ENCODE measurements at regions not wholly inside any gene's neighbourhood (a gene's known extent, or its start where the extent isn't known, plus 50 kb on each side); places are given as distances from the start of the nearest gene placed in this dataset.
"Not testable (repeated sequence)": the region's sequence is repeated elsewhere in the genome, so short reads cannot be mapped to it uniquely, and the experiment has no call there.

DNA sequence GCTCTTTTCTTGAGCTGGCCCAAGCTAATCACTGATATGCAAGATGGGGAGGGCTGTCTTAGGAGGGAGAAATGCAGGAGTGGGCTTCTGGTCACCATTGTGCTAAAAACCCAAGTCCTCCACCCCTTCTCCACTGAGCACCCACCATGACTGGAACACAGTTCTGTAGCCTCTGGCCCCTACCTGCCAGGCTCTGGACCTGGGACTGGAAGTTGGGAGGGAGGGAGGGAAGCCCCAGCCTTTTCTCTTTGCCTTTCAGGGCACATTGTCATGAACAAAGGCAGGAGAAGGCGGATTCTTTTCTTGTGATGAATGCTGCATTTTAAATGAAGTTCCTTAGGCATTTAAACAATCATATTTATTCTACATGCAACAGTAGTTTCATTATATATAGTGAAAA lies 559.1 kb upstream of the TRPC7 start:
- no peak for DNase-seq

- no peak for DNase-seq
These were observed 545.3 kb upstream of the TRPC7 start for GRCh38 chr5:136910625-136911024.

- DNase-seq: no peak
These were observed 544.6 kb upstream of the TRPC7 start for GRCh38 chr5:136909906-136910305.

DNA sequence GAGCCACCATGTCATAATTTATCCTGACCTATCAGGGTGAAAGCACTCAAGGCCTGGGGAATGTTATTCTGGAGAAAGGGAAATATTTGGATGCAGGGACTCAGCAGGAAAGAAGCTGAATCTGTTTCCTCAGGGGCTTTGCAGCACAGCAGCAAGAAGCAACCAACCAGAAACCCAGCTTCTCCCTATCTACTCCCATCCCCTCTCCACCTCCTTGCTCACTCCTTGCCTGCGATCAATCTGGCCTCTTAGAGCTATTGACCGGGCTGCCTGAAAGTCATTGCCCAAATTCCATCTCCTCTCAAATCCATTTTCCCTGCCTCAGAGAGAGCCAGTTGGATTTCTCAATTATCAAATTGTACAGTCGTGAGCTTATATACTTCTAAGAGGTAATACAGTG lies 542.0 kb upstream of the TRPC7 start:
- DNase-seq: no peak

DNA sequence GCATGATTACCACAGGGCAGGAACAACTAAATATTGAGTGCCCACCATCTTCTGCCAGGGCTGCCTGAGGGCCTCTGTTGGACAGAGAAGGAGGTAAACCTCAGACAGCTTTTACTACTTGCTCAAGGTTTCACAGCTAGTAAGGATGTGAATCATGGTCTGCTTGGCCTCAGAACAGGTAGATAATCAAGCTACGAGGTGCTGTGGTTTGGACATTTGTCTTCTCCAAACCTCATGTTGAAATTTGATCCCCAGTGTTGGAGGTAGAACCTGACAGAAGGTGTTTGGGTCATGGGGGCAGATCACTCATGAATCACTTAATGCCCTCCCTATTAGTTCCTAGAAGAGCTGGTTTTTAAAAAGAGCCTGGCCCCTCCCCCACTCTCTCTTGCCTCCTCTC lies 541.2 kb upstream of the TRPC7 start:
- DNase-seq: no peak

- no peak for DNase-seq
These were observed 540.2 kb upstream of the TRPC7 start for GRCh38 chr5:136905571-136905970.

DNA sequence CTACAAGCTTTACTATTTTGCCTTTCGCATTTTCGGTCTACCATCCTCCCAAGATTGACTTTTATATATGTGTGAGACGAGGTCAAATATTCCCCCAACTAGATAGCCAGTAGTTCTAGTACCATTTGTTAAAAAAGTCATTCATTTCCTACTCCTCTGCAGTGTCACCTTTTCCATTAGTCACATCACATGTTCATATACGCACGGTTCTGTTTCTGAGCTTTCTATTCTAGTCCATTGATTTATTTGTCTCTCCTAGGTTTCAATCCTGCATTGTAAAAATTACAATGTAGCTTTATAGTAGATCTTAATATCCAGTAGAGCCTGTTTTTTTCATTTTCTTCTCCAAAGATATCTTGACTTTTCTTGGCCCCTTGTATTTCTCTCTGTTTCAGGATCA lies 528.7 kb upstream of the TRPC7 start:
- DNase-seq: no peak

DNA sequence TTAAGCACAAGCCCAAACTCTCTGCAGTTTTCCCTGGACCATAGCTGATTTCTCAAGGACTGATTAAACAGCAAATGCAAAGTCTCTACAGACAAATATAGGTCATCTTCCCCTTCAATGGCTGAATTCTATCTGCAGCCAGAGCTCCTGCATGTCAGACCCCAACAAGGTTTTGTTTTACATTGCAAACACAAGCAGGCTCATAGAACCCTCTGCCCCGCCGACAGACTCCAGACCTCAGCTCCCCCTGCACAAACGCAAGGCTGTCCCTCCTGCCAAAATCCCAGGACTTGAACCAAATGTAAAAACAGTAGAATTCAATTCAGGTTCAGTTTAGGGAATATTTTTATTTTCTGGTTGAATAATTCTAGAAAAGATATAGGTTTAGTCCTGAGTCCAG lies 526.7 kb upstream of the TRPC7 start:
- DNase-seq: no peak

- DNase-seq: no peak
These were observed 526.0 kb upstream of the TRPC7 start for GRCh38 chr5:136891175-136891972.

DNA sequence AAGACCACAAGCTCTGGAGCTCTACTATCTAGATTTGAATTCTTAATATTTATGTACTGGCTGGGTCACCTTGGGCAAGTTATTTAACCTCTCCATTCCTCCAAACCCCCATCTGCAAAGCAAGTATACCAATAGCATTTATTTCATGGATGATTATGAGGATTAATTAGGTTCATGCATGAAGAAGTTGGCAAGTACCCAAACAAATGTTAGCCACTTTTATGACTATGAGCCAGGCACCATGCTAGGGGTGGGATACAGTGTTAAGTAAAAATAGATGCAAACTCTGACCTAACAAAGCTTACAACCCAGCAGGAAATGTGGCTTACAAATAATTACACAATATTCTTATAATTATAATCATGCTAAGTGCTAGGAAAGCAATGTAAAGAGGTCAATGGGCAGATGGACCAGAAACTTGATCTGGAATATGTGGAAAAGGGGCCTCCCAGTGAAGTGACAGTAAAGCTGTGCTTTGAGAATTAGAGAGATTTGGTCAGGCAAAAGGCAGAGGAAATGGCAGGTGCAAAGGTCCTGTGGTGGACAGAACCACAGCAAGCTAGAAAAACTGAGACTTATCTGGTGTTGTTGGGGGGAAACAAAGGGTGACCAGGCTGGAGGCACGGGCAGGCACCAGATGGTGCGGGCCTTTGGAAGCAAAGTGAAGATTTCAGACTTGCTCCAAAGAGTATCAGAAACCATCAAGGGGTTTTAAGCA lies 525.2 kb upstream of the TRPC7 start:
- no peak for DNase-seq

GRCh38 chr5:136886608-136887007 lies 521.3 kb upstream of the TRPC7 start:
- no peak for DNase-seq

- DNase-seq: no peak
These were observed 499.6 kb upstream of the TRPC7 start for GRCh38 chr5:136864960-136865359.

DNA sequence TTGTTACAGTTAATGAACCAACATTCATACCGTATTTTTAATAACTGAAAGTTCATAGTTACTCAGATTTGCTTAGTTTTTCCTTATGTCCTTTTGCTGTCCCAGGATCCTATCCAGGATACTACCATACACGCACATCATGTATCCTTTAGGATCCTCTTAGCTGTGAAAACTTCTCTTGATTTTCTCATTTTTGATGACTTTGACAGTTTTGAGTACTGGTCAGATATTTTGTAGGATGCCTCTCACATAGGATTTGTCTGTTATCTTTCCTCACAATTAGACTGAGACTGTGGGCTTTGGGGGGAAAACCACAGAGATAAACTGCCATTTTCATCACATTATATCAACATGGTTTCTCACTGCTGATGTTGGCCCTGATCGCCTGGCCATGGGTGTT lies 491.3 kb upstream of the TRPC7 start:
- DNase-seq: no peak

DNA sequence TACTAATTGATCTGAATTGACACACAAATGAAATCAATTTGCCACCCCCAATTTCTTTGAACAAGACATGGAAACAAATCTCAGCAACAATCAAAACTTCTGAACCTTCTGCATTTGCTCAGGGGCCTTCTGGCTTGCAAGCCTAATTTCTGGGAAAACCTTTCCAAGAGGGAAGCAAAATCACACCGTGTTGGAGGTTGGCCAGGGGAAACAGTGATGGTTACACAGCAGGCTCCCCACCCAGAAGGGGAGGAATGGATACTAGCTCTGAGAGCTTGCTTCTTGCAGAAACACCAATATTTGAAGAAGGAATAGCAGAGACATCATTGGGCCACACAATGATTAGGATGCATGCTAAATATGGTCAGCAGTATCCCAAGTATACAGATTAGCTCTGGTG lies 488.6 kb upstream of the TRPC7 start:
- no peak for DNase-seq

- DNase-seq: no peak
These were observed 475.3 kb upstream of the TRPC7 start for GRCh38 chr5:136840601-136841000.

DNA sequence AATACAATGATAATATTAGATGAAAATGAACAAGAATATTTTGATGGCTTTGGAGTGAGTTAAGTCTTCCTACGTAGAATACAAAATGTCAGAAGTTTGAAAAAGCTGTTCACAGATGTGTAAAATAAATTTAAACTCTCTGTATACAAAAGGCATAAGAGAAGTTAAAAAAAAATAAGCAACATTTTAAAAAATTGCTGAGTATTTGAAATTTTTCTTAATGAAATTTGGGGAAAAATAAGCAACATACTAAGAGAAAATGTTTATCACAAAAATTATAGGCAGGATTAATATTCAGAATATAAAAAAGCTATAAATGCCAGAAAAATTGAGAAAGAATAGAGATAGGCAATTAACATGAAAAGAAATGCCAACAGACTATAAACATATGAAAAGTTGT lies 470.7 kb upstream of the TRPC7 start:
- no peak for DNase-seq

GRCh38 chr5:136820848-136821247 lies 455.5 kb upstream of the TRPC7 start:
- DNase-seq: no peak

DNA sequence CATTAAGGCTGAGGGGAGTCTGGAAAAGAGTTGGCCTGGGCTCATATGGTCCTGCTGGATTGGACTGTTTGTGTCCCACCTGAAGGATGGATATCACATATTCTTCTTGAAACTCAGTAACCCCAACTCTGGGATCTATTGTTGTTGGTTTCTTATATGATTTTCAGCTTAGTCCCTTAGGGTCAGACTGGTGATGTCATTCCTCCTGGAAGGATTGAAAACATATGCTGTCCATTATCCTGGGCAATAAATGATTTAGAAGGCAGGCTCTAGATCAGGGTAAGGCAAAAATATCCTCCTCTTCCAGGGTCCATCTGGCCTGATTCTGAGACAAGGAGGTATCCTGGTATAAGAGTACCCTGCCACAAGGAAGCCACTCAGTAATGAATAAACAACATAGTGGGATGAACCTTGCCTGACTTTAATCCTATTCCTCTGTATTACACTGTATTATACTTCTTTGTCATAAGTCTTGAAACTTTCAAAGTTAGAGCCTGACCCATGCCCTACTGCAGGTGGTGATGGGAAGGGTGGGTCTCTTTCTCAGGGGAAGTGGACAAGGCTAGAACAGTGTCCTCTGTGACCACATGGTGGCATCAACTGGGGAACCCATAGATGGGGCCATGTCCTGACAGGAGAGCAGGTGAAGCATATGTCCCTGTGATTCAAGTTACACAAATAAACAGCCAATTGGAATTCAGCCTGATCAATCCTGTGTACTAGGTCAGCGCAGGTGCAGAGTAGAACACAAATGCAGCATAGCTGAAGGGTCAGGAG lies 454.4 kb upstream of the TRPC7 start:
- no peak for DNase-seq

GRCh38 chr5:136816327-136816726 lies 451.0 kb upstream of the TRPC7 start:
- no peak for DNase-seq

DNA sequence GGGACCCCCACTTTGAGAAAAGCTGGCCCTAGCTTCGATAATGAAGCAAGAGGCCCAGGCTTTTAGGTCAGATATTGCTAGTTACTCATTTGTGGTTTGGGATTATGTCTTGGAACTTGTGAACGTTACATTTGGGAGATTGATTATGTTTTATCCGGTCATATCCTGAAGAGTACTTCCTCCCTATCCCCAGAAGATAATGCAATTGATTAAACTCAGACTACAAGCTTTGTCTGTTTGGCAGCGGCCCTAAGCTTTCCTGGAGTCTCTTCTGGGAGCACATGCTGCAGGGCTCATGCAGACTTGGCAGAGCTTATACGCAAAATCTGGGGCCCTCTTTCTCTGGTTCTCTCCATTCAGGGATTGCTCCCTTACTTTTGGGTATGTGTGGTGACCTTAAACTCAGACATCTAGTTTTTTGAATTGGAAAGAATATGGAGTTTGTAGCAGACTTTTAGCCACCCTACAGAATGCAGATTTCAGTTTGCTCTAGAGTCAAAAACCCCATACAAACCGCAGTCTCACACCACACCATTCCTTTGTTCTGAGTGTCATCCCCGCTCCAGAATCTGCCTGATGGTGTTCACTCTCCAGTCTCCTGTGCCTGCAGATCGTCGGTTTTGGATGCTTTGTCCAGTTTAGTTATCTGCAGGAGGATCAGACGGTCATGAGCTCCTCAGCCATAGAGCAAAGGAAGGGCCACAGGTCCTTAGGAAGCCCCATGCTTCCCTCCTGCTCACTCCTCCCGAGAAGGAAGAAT lies 449.5 kb upstream of the TRPC7 start:
- no peak for DNase-seq

- not testable (repeated sequence) for DNase-seq
These were observed 446.9 kb upstream of the TRPC7 start for GRCh38 chr5:136812270-136812669.

- no peak for DNase-seq
These were observed 446.2 kb upstream of the TRPC7 start for GRCh38 chr5:136811551-136811950.

GRCh38 chr5:136811086-136811485 lies 445.7 kb upstream of the TRPC7 start:
- no peak for DNase-seq
